HG03108 (cell line): ENCODE measurements at regions not wholly inside any gene's neighbourhood (a gene's known extent, or its start where the extent isn't known, plus 50 kb on each side); places are given as distances from the start of the nearest gene placed in this dataset.
"Not testable (repeated sequence)": the region's sequence is repeated elsewhere in the genome, so short reads cannot be mapped to it uniquely, and the experiment has no call there.

Experiments
- ATAC-seq: cut with Tn5 transposase; IDR thresholded peaks from one replicate; pipeline ENCODE4 v1.9.1; 2021; ENCODE audit warnings: moderate library complexity; ENCODE audit not compliant: unreplicated experiment

DNA sequence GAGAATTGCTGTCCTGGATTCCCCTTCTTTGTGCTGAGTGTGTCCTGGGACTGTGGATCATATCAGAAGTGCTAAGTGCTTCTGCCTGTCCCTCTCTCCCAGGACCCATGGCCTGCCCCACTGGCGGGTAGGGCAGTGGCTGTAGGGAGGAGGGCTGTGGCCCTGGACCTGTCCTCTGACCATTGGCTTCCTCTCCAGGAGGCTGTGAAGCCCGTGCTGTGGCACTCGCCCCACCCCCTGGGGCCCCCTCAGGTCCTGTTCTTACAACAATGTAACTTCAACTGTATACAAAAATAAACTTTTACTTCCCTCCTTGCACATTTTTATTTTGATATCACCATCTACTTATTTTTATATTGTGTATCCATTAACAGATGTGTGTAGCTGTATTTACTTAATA, 743.8 kb upstream of the CDH8 start:
- ATAC-seq = not testable (repeated sequence)

GRCh38 chr16:62764572-62764971, 728.3 kb upstream of the CDH8 start:
- no peak for ATAC-seq

- no peak for ATAC-seq
Measured at GRCh38 chr16:62760398-62760797, 724.2 kb upstream of the CDH8 start.

- no peak for ATAC-seq
Measured at GRCh38 chr16:62755938-62756337, 719.7 kb upstream of the CDH8 start.

GRCh38 chr16:62752854-62753253, 716.6 kb upstream of the CDH8 start:
- ATAC-seq = no peak

- ATAC-seq = no peak
Measured at GRCh38 chr16:62751218-62751617, 715.0 kb upstream of the CDH8 start.

DNA sequence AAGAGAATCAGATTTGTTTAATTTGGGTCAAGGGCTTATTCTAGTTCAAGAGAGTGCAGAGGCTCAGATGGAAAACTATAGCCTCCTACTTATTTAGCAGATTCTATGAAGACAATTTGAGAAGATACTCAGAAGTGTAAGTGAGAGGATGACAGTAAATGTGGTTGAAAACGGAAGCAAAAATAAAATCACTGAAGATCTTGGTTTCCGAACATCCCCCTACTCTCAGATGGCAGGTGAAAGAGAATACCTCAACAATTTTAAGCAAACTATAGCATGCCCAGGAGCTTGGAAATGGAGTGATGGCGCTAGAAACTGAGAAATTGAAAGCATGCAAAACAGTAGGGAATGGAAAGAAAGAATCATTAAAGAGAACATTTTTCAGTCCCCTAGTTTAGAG, 705.5 kb upstream of the CDH8 start:
- no peak for ATAC-seq

GRCh38 chr16:62738666-62739460, 702.6 kb upstream of the CDH8 start:
- no peak for ATAC-seq

GRCh38 chr16:62732092-62732491, 695.9 kb upstream of the CDH8 start:
- no peak for ATAC-seq

- not testable (repeated sequence) for ATAC-seq
Measured at GRCh38 chr16:62724670-62725269, 688.5 kb upstream of the CDH8 start.

DNA sequence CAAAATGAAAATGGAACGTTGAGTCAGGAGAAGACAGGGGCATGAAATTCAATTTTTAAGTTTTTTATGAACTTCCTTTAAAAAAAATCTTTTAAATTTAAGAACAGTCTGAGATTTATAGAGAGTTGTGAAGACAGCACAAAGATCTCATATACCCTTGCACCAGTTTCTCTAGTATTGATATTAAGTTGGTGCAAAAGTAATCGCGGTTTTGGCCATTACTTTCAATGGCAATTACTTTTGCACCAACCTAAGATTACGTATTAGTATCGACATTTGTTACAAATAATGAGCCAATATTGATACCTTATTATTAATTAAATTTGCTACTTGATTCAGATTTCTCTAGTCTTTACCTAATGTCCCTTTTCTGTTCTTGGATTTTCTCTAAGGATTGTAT, 684.4 kb upstream of the CDH8 start:
- no peak for ATAC-seq

- ATAC-seq = no peak
Measured at GRCh38 chr16:62717026-62717425, 680.8 kb upstream of the CDH8 start.

- no peak for ATAC-seq
Measured at GRCh38 chr16:62715701-62716100, 679.5 kb upstream of the CDH8 start.

DNA sequence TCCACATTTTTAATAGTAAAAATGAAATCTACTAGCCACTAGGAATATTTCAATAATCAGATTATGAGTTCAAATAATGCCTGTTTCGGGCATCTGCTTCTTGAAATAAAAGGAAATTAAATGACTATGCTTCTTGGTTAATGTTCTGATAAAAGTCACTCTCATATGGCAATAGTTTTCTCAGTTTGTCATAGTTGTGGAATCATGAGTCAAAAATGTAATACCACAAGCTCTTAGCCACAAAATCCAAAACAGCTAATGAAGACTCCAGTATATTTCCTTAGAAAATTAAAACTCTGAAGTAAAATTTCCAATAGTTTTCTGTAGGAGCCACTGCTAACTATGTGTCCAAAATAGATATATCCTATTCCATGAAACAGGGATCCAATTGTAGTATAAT, 676.3 kb upstream of the CDH8 start:
- no peak for ATAC-seq

GRCh38 chr16:62711797-62712196, 675.6 kb upstream of the CDH8 start:
- ATAC-seq = no peak

DNA sequence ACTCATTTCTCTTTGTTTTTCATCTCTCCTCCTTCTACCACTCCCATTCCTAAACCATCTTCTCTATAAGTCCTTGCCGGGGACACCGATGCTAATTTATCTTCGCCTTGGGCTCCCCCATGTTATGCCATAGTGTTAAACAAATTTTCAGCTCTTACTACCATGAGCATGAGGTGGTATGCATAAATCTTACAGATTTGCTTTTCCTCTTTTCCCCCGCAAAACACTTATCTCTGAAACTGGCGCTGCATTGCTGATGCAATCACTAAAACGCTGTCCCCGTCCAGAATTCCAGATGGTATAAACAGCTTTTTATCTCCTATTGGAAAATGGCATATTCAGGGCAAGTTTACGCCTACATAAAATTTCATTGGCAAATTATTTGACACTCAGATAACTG, 673.6 kb upstream of the CDH8 start:
- ATAC-seq = no peak

- no peak for ATAC-seq
Measured at GRCh38 chr16:62701426-62701825, 665.2 kb upstream of the CDH8 start.

- no peak for ATAC-seq
Measured at GRCh38 chr16:62700426-62701294, 664.4 kb upstream of the CDH8 start.

DNA sequence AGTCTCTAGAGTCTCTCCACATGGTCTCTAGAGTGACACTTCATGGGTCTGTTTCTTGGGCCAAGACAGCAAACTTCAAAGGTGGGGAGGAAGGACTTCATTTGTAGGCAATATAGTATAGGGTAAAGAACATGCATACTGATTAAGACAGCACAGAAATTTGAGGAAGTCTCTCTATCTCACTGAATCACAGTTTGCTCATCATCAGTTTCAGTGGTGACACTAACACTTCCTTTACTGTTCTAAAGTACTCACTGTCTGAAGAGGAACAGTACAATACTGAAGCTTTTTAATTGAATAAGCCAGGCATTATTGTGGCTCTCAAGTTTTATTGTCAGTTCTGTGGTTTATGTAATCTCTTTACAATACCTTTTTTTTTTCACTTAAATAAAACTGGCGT, 656.4 kb upstream of the CDH8 start:
- ATAC-seq = no peak

- ATAC-seq = no peak
Measured at GRCh38 chr16:62681819-62682218, 645.6 kb upstream of the CDH8 start.

GRCh38 chr16:62678796-62679195, 642.6 kb upstream of the CDH8 start:
- ATAC-seq = no peak

- ATAC-seq = no peak
Measured at GRCh38 chr16:62676306-62676705, 640.1 kb upstream of the CDH8 start.
